GM19455 (cell line): ENCODE measurements at regions not wholly inside any gene's neighbourhood (a gene's known extent, or its start where the extent isn't known, plus 50 kb on each side); places are given as distances from the start of the nearest gene placed in this dataset.
A peak's percentile ranks its signal among the peaks of the same experiment; 100 is the strongest.
"Not testable (repeated sequence)": the region's sequence is repeated elsewhere in the genome, so short reads cannot be mapped to it uniquely, and the experiment has no call there.

Experiments
- ATAC-seq: cut with Tn5 transposase; IDR thresholded peaks from one replicate; pipeline ENCODE4 v1.9.1; 2021; ENCODE audit not compliant: unreplicated experiment

DNA sequence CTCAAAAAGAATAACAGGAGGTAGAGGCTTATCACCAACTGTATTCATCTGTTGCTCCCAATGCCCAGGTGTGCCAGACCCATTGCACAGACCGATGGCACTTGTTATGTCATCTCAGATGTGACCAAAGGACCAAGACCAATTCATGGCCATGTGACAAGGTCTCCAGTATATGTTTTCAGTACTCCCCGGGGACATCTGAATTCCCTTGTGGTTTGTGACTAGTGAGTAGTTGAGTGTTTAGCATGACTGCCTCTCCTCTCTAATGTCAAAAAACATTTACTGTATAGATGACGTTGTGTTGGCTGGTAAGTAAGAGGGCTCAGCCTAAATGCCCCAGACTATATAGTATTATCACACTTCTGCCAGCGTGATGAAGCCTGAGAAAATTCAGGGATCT lies 202.1 kb upstream of the SMIM30 start:
- no peak for ATAC-seq

DNA sequence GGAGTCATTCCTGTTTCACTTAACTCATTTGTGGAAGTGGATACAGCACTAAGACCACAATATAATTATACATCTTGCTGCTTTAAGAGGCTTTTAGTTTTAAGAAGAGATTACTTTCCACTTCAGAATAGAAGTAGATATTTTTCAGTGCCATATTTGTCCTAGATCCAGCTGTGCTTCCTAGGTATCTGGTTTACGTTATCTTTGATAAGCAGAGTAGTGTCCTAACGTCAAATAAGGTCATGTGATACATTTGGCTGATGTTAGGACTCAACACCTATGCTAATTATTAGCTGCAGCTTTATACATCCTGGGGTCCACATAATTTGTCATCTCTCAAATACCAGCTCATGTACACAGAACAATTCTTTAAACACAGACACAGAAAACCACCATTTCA lies 196.2 kb upstream of the SMIM30 start:
- no peak for ATAC-seq

DNA sequence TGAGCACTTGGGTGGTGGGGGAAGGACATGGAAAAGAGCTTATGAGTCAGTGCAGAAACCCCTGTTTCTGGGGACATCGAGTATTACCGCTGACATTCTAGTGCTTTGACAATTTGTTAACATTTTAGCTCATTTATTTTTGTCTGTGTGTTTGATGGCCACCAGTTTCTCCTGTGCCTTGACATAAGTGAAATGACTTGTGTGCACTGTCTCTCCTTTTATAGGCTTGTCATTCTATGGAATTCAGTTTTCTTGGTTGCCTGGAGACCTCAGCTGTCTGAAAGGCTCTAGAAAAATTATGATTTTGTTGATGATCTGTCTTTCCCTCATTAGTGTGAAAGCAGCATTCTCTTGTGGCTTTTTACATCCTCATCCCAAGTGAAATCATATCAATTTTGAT lies 190.0 kb upstream of the SMIM30 start:
- no peak for ATAC-seq

DNA sequence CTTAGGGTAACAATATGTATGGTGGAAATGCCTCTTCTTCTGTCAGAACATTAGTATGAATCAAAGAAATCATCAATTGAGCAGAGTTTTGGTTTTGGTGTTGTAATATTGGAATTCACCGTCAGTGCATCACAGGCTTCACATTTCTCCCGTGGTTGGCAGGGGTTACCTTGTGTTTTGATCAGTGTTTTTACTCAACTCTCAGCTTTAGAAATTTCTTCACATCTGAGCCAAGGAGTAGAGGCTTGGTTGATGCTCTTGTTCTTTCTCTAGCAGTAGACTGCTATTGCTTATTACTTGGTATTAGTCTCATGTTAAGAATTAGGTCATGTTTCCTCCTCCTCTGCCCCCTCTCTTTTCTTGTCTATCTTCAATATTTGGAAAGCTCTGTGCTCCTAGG lies 188.8 kb upstream of the SMIM30 start:
- no peak for ATAC-seq

DNA sequence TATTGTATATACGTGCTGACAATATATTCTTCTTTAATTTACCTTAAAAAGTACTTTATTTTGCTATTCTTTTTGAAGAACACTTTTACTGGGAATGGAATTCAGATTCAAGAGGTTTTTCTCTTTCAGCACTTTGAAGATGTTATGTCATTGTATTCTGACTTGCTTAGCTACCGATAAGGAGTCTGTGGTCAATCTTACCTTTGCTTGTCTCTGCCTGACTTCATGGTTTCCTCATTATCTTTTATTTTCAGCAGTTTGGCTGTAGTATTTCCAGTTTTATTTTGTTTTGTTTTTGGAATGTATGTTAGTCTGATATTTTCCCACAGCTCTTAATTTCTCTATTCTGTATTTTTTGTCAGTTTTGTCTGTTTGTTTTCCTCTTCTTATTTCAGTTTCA lies 187.9 kb upstream of the SMIM30 start:
- ATAC-seq = no peak

DNA sequence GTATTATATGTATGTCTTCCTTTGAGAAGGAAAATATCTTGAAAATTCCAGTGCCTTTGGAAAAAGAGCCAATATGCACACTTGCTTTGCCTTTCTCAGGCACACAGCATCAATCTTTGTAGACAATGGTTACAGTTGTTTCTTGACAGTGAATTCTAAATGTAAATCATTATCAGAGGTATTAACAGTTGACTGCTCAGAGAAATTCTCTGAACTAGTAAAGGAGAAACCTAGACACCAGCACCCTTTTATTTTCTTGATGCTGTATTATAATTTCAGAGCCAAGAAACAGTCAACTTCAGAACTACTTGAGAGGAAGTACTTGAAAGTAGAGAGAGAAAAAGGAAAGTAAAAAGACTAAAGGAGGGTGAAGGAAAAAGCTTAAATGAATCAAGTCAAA lies 185.8 kb upstream of the SMIM30 start:
- ATAC-seq = no peak

DNA sequence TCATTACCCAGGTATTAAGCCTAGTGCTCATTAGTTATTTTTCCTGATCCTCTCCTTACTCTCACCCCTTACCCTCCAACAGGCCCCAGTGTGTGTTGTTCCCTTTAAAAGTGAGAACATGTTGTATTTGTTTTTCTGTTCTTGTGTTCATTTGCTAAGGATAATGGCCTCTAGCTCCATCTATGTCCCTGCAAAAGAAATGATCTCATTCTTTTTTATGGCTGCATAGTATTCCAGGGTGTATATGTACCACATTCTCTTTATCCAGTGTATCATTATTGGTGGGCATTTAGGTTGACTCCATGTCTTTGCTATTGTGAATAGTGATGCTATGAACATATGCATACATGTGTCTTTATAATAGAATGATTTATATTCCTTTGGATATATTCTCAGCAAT lies 185.0 kb upstream of the SMIM30 start:
- ATAC-seq = not testable (repeated sequence)

DNA sequence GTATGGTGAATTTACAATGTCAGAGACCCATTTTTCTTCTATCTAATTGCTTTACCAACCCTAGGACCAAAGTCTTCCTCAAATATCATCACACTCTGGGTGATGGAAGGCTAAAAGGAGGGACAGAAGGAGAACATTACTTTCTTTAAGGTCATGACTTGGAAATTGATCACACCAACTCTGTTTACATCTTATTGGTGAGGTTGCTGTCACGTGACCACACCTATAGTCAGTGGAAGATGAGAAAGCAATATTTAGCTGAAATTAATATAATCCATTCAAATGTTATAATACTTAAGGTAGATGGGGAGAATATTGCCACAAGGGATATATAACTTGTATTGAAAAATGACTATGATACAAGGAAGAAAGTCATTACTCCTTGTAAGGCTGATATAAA lies 183.6 kb upstream of the SMIM30 start:
- no peak for ATAC-seq

DNA sequence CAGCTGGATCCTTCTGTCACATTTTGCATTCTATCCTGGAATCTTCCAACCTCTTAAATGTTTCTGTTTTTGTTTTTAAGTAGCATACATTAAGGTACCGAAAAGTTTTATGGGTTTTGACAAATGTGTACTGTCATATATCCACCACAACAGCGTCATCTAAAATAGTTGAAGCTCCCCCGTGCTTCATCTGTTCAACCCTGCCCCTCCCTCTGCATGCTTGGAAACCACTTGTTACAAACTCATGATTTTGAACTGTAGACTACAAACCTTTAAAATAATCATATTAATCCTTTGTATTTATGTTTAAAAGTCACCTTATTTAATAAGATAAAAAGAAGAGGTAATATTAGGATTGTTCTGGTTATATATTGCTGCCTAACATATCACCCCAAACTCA lies 182.8 kb upstream of the SMIM30 start:
- no peak for ATAC-seq

DNA sequence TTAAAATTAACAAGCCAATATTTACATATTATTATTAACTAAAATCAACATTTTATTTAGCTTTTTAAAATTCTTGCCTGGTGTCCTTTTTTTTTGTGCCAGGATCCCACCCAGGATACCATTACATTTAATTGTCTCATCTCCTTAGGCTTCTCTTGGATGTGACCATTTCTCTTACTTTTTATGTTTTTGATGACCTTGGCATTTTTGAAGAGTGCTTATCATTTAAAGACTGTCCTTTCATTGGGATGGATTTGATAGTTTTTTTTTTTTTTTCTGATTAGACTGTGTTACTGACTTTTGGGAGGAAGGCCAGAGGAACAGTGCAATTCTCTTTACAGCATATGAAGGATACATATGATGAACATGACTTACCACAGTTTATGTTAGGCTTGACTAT lies 181.4 kb upstream of the SMIM30 start:
- no peak for ATAC-seq

DNA sequence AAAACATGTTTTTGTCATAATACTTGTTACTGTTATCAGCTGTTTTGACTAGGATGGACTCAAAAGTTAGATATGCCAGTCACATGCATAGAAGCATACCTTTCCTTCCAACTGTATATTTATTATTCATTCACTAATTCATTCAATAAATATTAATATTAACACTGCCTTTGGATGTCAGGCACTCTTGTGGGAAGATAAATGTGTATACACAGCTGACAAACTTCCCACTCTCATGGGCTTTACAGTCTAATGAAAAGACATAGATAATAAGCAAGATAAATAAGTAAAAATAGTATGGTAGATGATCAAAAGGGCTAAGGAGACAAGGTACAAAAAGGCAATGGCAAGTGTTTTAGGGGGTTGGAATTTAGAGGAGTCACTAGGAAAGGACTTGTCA lies 180.1 kb upstream of the SMIM30 start:
- no peak for ATAC-seq

DNA sequence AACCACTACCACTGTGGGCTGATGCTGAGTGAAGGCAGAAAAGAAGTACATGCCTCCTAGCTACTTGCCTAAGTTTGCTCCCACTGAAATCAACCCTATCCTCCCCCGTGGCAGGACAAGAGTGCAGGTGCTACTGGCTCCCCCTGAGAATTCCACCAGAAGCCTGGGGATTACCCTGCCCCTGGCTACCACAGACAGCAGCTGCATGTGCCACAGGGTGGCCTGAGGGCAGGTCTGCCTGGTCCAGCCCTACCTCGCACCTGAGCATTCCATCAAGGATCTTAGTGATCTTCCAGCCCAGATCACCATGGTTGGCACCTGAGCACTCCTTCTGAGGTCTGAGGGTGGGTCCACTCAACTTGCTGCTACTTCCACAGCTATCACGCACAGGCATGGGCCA lies 176.4 kb upstream of the SMIM30 start:
- ATAC-seq = no peak

DNA sequence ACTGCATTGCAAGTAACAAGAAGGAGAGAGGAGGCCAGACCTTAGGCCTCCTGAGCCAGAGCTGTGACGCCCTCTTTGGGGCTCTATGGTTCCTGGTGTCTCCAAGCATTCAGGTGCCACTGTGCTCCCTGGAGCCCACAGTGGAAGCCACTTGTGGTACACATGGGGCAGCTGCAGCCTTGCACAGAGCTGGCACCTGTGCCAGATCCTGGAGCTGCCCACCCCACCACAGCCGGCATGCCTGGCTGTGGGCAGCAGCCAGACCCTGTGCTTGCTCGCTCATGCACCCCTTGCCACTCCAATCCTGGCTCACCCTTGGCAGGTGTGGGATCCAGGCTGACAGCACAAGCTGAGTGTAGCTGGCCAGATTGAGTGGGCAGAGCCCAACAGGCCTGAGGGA lies 173.8 kb upstream of the SMIM30 start:
- ATAC-seq = no peak

DNA sequence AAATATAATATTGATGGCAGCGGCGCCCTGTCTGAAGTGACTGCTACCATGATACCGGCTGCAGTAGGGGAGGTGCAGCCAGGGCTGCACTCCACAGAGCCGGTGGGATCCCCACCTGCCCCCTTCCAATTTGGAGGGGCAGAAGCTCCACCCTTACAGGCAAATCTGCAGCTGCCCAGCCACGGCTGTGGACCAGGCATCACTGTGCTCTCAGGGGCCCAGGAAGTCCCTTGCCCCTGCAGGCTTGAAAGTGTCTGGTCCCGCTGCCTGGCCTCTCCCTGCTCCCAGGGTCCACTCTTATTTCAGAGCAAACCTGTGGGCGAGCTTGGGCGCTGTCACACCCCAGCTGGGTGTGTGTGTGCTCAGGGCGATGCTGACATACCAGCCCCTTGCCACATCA lies 172.7 kb upstream of the SMIM30 start:
- no peak for ATAC-seq

DNA sequence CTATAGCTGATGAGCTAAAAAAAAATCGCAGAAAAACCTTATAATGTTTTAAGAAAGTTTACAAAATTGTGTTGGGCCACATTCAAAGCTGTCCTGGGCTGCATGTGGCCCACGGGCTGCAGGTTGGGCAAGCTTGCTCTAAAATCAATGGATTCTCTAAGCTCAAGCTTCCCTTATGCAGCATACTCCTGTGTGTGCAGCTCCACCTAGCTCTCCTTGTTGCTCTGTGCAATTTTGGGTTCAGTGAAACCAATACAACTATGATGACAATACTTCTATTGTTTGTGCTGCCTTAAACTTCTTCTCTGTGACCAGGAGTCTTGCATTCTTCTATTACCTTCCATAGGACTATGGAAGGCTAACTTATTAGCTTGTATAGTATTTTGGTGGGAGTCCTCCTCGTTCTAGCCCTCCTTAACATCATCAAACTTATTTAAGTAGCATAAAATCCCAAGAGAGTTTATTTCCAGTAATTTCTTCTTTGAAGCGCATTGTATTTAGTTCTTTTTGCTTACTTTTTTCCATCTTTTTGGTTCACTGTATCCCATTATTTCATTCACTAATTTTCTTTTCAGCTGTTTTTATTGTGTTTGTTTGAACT lies 170.9 kb upstream of the SMIM30 start:
- peak; percentile 51 for ATAC-seq

DNA sequence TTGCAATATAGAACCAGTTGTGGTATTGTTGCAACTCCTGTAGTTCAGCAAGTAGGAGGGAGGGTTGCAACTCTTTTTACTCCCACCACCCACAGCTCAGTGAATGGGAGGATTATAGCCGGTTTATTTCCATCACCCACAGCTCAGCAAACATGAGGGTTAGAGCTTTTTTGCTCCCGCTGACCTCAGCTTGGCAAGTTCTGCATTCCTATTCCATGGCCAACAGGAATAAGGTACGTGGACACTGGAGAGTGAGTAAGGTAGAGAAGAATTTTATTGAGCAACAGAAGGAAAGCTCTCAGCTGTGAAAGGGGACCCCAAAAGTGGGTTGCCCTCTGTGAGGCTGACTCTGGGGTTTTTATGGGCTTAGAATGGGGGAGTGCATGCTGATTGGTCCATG lies 167.1 kb upstream of the SMIM30 start:
- ATAC-seq = no peak

DNA sequence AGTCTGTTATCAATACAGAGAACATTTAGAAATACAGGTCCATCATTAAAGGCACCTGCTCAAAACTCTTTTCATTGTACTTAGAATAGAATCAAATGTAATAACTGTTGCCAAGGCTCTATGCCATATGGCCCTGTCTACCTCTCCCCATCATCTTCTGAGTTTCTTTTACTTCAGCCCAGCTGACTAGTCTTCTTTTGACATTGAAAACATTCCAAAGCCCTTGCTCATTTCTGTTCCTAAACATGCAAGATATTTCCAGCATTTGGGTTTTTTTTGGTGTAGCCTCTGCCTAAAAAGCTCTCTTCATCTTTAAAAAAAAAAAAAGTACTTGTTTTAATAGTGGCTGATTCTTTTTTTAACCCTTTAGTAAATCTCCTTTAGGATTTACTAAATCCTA lies 165.5 kb upstream of the SMIM30 start:
- ATAC-seq = no peak

DNA sequence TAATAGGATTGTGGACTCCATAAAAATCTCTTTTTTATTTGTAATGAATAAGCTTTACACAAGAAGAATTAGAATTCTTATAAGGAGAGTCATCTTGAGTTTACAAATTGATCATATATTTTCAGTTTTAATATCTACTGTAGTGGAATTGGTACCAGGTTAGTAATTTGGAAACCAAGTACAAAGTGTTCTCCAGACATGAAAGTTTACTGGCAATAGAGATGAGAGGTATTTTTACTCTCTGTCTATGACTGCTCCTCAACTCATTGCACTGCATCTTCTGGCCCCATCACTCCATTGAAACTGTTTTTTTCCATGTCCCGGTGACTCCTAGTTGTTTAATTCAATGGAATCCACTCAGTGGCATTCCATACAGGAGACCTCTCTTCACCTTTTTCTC lies 164.5 kb upstream of the SMIM30 start:
- ATAC-seq = no peak

DNA sequence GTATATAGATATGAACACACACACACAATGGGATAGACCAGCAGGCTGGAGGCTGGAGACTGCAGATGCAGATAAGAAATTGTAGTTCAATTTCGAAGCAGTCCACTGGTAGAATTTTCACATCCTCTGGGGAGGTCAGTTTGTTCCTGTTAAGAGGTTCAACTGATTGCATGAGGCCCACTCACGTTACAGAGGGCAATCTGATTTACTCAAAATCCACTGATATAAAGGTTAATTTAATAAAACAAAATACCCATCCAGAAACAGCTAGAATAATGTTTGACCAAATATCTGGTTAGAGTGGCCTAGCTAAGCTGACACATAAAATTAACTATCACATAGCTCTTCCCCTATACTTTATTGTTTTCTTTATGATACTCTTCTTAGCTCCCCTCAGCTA lies 162.9 kb upstream of the SMIM30 start:
- ATAC-seq = no peak

DNA sequence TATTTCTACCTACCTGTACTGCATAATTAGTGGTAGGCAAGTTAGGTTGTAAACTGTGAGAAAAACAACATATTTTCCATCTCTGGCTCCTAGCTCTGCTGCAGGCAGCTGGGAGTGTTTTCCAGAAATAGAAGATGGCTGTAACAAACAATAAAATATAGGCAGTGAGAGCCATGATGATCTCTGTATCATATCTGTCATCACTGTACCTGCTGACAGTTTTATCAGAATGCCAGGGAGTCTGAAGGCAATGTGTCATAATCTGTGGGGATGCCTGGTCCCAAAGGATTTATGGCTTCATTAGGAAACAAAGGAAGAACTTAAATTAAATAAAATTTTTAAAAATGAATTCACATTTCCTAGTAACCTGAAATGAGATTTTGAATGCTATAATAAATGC lies 160.9 kb upstream of the SMIM30 start:
- no peak for ATAC-seq

DNA sequence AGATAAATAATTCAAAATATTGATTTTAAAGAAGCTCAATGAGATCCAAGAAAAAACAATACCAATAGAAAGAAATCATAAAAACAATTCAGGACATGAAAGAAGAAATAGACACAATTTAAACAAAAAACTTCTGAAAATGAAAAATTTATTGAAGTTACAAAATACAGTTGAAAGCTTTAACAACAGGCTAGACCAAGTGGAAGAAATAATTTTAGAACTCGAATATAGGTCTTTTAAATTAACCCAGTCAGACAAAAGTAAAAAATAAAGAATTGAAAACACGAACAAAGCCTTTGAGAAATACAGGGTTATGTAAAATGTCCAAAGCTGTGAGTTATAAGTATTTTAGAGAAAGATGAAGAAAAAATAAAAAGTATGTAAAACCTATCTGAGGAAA lies 152.4 kb upstream of the SMIM30 start:
- ATAC-seq = no peak

DNA sequence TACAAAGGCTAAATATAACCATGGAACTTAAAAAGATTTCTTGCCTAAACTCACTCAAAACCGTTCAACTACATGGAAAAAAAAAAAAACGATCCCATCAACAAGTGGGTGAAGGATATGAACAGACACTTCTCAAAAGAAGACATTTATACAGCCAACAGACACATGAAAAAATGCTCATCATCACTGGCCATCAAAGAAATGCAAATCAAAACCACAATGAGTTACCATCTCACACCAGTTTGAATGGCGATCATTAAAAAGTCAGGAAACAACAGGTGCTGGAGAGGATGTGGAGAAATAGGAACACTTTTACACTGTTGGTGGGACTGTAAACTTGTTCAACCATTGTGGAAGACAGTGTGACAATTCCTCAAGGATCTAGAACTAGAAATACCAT lies 151.2 kb upstream of the SMIM30 start:
- not testable (repeated sequence) for ATAC-seq

DNA sequence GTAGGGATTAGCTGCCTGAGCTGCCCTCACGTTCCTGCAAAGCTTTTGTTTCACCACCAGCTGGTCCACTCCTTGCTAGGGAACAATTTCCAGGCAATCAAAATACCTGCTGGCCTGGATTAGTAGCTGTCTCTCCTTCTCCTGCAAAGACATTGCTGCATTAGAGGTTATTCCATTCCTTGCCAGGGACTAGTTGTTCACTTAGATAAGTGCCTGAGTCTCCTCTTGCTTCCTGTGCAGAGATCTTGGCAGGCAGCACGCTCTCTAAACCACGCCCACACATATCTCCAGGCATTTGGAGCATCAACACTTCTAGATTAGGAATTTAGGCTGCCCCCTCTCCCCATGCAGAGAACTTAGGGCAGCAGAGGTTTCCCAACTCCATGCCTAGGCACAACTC lies 150.4 kb upstream of the SMIM30 start:
- ATAC-seq = no peak

DNA sequence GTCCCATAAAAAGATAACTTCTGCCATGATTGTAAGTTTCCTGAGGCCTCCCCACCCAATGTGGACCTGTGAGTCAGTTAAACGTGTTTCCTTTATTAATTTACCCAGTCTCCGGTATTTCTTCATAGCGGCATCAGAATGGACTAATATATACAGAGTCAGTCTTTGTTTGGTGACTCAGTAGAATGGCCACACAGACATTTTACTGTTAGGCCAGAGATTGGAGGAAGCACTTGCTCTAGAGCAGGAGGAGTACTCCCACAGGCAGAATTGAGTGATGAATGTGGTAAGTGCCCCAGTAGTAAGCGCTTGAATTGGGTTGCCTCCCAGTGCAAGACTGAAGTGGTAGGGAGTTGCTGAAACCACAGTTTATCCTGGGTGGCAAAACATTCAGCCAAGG lies 149.5 kb upstream of the SMIM30 start:
- no peak for ATAC-seq
